ENCODE measurements at regions not wholly inside any gene's neighbourhood (a gene's known extent, or its start where the extent isn't known, plus 50 kb on each side); places are given as distances from the start of the nearest gene placed in this dataset.

- Histone ChIP-seq H3K4me3 (ENCODE audit: low read length, poor library complexity, severe bottlenecking) (no peak overlapping the region), H3K4me1 (ENCODE audit: insufficient read depth, low read length, poor library complexity, severe bottlenecking) (peaks cover 11% of the 10 kb centered on the region), H3K79me2 (ENCODE audit: insufficient read depth, low read length) (no peaks in the 10 kb centered on the region), H3K27me3 (ENCODE audit: insufficient read depth, low read length, poor library complexity, severe bottlenecking) (no peaks in the 10 kb centered on the region), H3K9me2 (replicated peaks; ENCODE audit: low read depth, low read length) (no peaks in the 10 kb centered on the region), H3F3A (ENCODE audit: low read depth) (no peaks in the 10 kb centered on the region), H4K20me1 (ENCODE audit: insufficient read depth, low read length, poor library complexity, severe bottlenecking) (no peaks in the 10 kb centered on the region), H3K9me3 (ENCODE audit: insufficient read depth, low read depth, low read length) (no peaks in the 10 kb centered on the region), H3K4me2 (ENCODE audit: low read depth, low read length, poor library complexity, severe bottlenecking) (no peak overlapping the region), H3K36me3 (ENCODE audit: insufficient read depth, low read length) (no peaks in the 10 kb centered on the region), H3K9ac (ENCODE audit: low read depth, low read length, poor library complexity, severe bottlenecking) (no peak overlapping the region), H2AFZ (ENCODE audit: low read length) (no peak overlapping the region)
- TF ChIP-seq CTCF (conservative IDR thresholded peaks at IDR 0.05; ENCODE audit: low read length) (no peak), EZH2phosphoT487 (IDR thresholded peaks at IDR 0.05; ENCODE audit: borderline replicate concordance) (no peak)
Measured at GRCh38 chr13:78410847-78411246, 192.5 kb downstream of the POU4F1 start.

DNA sequence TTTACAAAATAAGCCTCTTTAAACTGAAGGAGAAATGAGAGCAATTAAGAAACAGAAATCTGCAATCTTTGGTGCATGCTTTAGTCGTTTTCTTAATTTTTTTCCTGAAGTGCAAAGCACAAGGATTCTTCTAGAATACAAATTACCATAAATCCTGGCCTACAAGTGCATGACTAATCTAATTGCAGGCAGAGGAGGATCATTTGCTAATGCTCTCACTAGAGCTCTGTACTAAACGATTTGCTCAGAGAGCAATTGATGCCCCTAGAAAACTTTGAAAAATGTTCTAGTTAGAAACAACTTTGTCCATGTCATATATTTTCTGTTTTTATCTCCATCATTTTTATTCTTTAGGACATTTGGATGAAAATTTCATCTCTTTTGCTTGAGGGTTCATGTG is 193.2 kb downstream of the POU4F1 start:
- Histone ChIP-seq H3K9ac (ENCODE audit: low read depth, low read length, poor library complexity, severe bottlenecking) (no peak overlapping the region), H3K9me3 (ENCODE audit: insufficient read depth, low read depth, low read length) (no peaks in the 10 kb centered on the region), H2AFZ (ENCODE audit: low read length) (no peak overlapping the region), H4K20me1 (ENCODE audit: insufficient read depth, low read length, poor library complexity, severe bottlenecking) (no peaks in the 10 kb centered on the region), H3K4me3 (ENCODE audit: low read length, poor library complexity, severe bottlenecking) (no peak overlapping the region), H3K4me2 (ENCODE audit: low read depth, low read length, poor library complexity, severe bottlenecking) (no peak overlapping the region), H3K36me3 (ENCODE audit: insufficient read depth, low read length) (no peaks in the 10 kb centered on the region), H3K9me2 (replicated peaks; ENCODE audit: low read depth, low read length) (no peaks in the 10 kb centered on the region), H3K4me1 (ENCODE audit: insufficient read depth, low read length, poor library complexity, severe bottlenecking) (peaks cover 11% of the 10 kb centered on the region), H3K79me2 (ENCODE audit: insufficient read depth, low read length) (no peaks in the 10 kb centered on the region), H3F3A (ENCODE audit: low read depth) (no peaks in the 10 kb centered on the region), H3K27me3 (ENCODE audit: insufficient read depth, low read length, poor library complexity, severe bottlenecking) (no peaks in the 10 kb centered on the region)
- TF ChIP-seq CTCF (conservative IDR thresholded peaks at IDR 0.05; ENCODE audit: low read length), result no peak

DNA sequence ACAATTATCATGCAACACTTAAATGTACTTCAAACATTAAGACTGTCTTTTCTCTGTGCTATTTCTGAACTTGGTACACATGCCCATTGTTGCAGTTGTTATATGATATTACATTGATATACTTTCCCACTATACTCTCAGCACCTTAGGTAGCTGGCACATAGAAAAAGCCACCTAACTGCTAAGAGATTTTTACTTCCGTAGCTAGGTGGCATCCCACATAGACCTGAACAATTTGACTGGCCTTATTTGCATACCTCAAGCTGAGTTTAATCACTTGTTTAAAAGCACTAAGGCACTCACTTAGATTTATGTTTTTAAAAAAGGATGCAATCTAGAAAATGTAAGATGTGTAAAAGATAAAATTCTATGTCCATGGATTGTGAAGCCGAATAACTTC is 194.2 kb downstream of the POU4F1 start:
- Histone ChIP-seq H3K4me3 (ENCODE audit: low read length, poor library complexity, severe bottlenecking) (no peak overlapping the region), H3F3A (ENCODE audit: low read depth) (no peaks in the 10 kb centered on the region), H2AFZ (ENCODE audit: low read length) (0 out of 2 replicates have a peak overlapping the region, but pooled peaks have one; percentile 20), H4K20me1 (ENCODE audit: insufficient read depth, low read length, poor library complexity, severe bottlenecking) (no peaks in the 10 kb centered on the region), H3K9me2 (replicated peaks; ENCODE audit: low read depth, low read length) (no peaks in the 10 kb centered on the region), H3K4me1 (ENCODE audit: insufficient read depth, low read length, poor library complexity, severe bottlenecking) (peaks cover 11% of the 10 kb centered on the region), H3K27me3 (ENCODE audit: insufficient read depth, low read length, poor library complexity, severe bottlenecking) (no peaks in the 10 kb centered on the region), H3K9ac (ENCODE audit: low read depth, low read length, poor library complexity, severe bottlenecking) (no peak overlapping the region), H3K4me2 (ENCODE audit: low read depth, low read length, poor library complexity, severe bottlenecking) (no peak overlapping the region), H3K9me3 (ENCODE audit: insufficient read depth, low read depth, low read length) (no peaks in the 10 kb centered on the region), H3K79me2 (ENCODE audit: insufficient read depth, low read length) (no peaks in the 10 kb centered on the region), H3K36me3 (ENCODE audit: insufficient read depth, low read length) (no peaks in the 10 kb centered on the region)
- no peak for TF ChIP-seq EZH2phosphoT487 (IDR thresholded peaks at IDR 0.05; ENCODE audit: borderline replicate concordance)
- TF ChIP-seq CTCF (conservative IDR thresholded peaks at IDR 0.05; ENCODE audit: low read length), result peak; percentile 40

Data from Loucy (cell line).